ENCODE measurements at regions not wholly inside any gene's neighbourhood (a gene's known extent, or its start where the extent isn't known, plus 50 kb on each side); places are given as distances from the start of the nearest gene placed in this dataset.

DNA sequence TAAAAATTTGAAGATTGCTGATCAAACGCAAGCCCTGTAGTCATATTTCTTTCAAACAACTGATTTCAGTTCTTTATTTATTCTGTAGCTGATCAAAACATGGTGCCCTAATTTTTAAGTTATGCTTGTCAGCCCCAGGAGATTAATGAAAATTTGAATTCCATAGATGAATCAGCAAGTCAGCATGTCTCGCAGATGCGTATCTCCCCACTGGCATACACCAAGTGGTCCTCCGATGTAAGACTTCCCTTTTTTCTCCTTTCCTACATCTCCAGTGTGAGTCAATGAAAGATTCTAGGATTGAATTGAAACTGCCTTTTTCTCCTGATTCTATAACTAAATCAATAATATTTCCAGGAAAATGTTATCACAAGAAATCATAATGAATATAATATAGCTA is 539.6 kb upstream of the NOX3 start:
- WGBS, 2 donors, result 57 to 90% methylated on average over 4 of the region's 4 CpGs
- DNase-seq, result no peak
- intact Hi-C loops (cut with DNase I), result no loop called here
- H3K36me3 ChIP-seq (replicated peaks in 1 of 2; ENCODE audit: insufficient read depth in 1 of 2, low read depth in 2 of 2), result no peaks in the 10 kb centered on the region
- no peaks in the 10 kb centered on the region for H3K27me3 ChIP-seq
- no peak for TF ChIP-seq POLR2A (IDR thresholded peaks at IDR 0.05)
- TF ChIP-seq, protein P1, sequence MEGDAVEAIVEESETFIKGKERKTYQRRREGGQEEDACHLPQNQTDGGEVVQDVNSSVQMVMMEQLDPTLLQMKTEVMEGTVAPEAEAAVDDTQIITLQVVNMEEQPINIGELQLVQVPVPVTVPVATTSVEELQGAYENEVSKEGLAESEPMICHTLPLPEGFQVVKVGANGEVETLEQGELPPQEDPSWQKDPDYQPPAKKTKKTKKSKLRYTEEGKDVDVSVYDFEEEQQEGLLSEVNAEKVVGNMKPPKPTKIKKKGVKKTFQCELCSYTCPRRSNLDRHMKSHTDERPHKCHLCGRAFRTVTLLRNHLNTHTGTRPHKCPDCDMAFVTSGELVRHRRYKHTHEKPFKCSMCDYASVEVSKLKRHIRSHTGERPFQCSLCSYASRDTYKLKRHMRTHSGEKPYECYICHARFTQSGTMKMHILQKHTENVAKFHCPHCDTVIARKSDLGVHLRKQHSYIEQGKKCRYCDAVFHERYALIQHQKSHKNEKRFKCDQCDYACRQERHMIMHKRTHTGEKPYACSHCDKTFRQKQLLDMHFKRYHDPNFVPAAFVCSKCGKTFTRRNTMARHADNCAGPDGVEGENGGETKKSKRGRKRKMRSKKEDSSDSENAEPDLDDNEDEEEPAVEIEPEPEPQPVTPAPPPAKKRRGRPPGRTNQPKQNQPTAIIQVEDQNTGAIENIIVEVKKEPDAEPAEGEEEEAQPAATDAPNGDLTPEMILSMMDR (IDR thresholded peaks at IDR 0.05), result no peak
- no peaks in the 10 kb centered on the region for H3K9me3 ChIP-seq
- ATAC-seq, result no peak
- H3K4me3 ChIP-seq, result no peak overlapping the region
- H3K27ac ChIP-seq, result no peak overlapping the region
- no peaks in the 10 kb centered on the region for H3K4me1 ChIP-seq

DNA sequence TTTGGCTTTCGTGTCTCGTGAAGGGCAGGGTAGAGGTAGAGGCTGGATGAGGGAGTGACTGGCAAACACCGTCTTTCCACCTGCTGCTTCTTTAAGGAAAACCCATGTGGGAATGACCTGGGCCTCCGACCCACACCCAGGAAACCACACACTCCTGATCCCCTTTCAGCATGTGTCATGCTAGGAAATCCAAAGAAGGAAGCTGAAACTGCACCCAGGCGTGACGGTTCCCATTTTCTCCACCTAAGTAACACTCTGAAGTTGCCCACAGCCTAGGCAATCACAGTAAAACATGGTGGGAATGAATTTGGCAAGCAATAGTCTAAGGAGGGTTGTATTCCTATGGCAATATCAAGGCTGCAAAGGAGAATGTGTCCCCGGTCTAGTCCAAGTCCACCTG is 538.4 kb upstream of the NOX3 start:
- Histone ChIP-seq H3K9me3 (no peaks in the 10 kb centered on the region), H3K36me3 (replicated peaks in 1 of 2; ENCODE audit: insufficient read depth in 1 of 2, low read depth in 2 of 2) (no peaks in the 10 kb centered on the region), H3K27ac (no peak overlapping the region), H3K27me3 (no peaks in the 10 kb centered on the region), H3K4me3 (no peak overlapping the region), H3K4me1 (no peaks in the 10 kb centered on the region)
- no peak for DNase-seq
- 75 to 83% methylated on average over 7 of the region's 7 CpGs for WGBS, 2 donors
- intact Hi-C loops (cut with DNase I), result no loop called here
- no peak for ATAC-seq
- TF ChIP-seq, protein P1 (IDR thresholded peaks at IDR 0.05), result no peak
- no peak for TF ChIP-seq POLR2A (IDR thresholded peaks at IDR 0.05)

DNA sequence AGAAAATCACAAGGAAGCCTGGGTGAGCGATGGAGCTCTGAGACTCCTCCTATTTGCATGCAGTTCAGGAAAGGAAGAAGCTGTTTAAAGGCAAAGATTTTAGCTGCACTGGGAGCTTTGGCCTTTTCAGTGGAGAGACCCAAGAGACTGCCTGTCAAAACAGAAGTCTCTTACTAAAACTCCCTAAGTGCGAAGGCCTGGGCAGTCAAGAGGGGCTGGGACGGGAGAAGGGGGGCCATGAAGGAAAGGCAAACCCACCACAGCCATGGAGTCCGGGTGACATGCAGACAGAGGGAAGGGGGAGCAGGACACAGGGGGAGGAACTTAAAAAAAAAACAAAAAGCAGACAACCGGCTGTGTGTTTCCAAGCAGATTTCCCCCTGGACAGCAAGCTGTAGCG is 537.6 kb upstream of the NOX3 start:
- 73% methylated on average over 6 of the region's 6 CpGs for WGBS, 2 donors
- TF ChIP-seq, protein P1 (IDR thresholded peaks at IDR 0.05), result no peak
- TF ChIP-seq POLR2A (IDR thresholded peaks at IDR 0.05), result no peak
- Histone ChIP-seq H3K27ac (no peak overlapping the region), H3K27me3 (no peaks in the 10 kb centered on the region), H3K4me1 (no peaks in the 10 kb centered on the region), H3K36me3 (replicated peaks in 1 of 2; ENCODE audit: insufficient read depth in 1 of 2, low read depth in 2 of 2) (no peaks in the 10 kb centered on the region), H3K4me3 (no peak overlapping the region), H3K9me3 (no peaks in the 10 kb centered on the region)
- intact Hi-C loops (cut with DNase I), result no loop called here
- DNase-seq, result no peak
- ATAC-seq, result no peak

- Histone ChIP-seq H3K36me3 (replicated peaks in 1 of 2; ENCODE audit: insufficient read depth in 1 of 2, low read depth in 2 of 2) (no peaks in the 10 kb centered on the region), H3K27ac (no peak overlapping the region), H3K4me3 (no peak overlapping the region), H3K9me3 (no peaks in the 10 kb centered on the region), H3K4me1 (no peaks in the 10 kb centered on the region), H3K27me3 (no peaks in the 10 kb centered on the region)
- 71 to 77% methylated on average over 3 of the region's 3 CpGs for WGBS, 2 donors
- ATAC-seq (peak; percentile 45), DNase-seq (no peak)
- TF ChIP-seq, protein P1 (IDR thresholded peaks at IDR 0.05), result no peak
- no peak for TF ChIP-seq POLR2A (IDR thresholded peaks at IDR 0.05)
- intact Hi-C loops (cut with DNase I), result no loop called here
These were observed 530.1 kb upstream of the NOX3 start for GRCh38 chr6:155985660-155986138.

DNA sequence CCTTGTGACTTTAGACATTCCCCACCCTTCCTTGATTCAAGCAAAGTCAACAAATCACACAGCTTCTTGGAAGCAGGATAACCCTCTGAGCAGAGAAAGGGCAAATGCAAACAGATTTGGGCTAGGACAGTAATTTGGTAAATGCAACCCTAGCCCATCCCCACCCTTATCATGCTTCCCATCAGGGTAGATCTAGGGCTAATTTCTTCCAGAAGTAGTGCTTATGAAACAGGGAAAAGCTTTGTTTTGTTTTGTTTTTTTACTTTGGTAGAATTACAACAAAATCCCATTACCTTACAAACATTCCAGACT is 525.1 kb upstream of the NOX3 start:
- no peak overlapping the region for H3K27ac ChIP-seq
- intact Hi-C loops (cut with DNase I), result no loop called here
- no peaks in the 10 kb centered on the region for H3K36me3 ChIP-seq (replicated peaks in 1 of 2; ENCODE audit: insufficient read depth in 1 of 2, low read depth in 2 of 2)
- TF ChIP-seq, protein P1 (IDR thresholded peaks at IDR 0.05), result no peak
- no peak for TF ChIP-seq POLR2A (IDR thresholded peaks at IDR 0.05)
- DNase-seq (no peak), ATAC-seq (no peak)
- H3K27me3 ChIP-seq, result no peaks in the 10 kb centered on the region
- H3K4me3 ChIP-seq, result no peak overlapping the region
- H3K9me3 ChIP-seq, result no peaks in the 10 kb centered on the region
- no peaks in the 10 kb centered on the region for H3K4me1 ChIP-seq

Data from body of pancreas (tissue), 4 donors.